Panc1 (cell line): ENCODE measurements at regions not wholly inside any gene's neighbourhood (a gene's known extent, or its start where the extent isn't known, plus 50 kb on each side); places are given as distances from the start of the nearest gene placed in this dataset.

Source experiments
- ATAC-seq: fragments of 200-7000 bp; cut with Tn5 transposase; 2 replicates; pipeline ENCODE4 v1.9.1; 2020; ENCODE audit warnings: mild to moderate bottlenecking, moderate library complexity
- BruUV-seq: library from RNA; stranded (reverse); fragments of 400-500 nt; replicated peaks from 2 replicates; lab custom pipeline; 2021; lab: Mats Ljungman, UMichigan
- CTCF ChIA-PET: fragments of 300-600 bp; sonication (Branson Sonifier 250); formaldehyde crosslinking; loops from one replicate; lab custom pipeline; 2022; ENCODE audit warnings: antibody characterized with exemption; lab: Charles Lee
- POLR2A ChIA-PET: fragments of 300-600 bp; sonication (Branson Sonifier 250); formaldehyde crosslinking; loops from one replicate; lab custom pipeline; 2022; ENCODE audit warnings: antibody characterized with exemption; lab: Charles Lee
- DNase-seq: peaks from one replicate; pipeline ENCODE4 v3.0.0-alpha.2; 2010; ENCODE audit warnings: low read depth, low spot score
- H3K27ac ChIP-seq: 2 replicates; pipeline ENCODE4 v1.5.1; 2011; ENCODE audit warnings: mild to moderate bottlenecking, low read length, inconsistent platforms
- H3K27me3 ChIP-seq: fragments of 200-500 bp; sonication (Bioruptor generic); 2 replicates; pipeline ENCODE4 v1.6.0; 2014; ENCODE audit warnings: low read length, inconsistent platforms; ENCODE audit not compliant: control insufficient read depth, insufficient read depth
- H3K36me3 ChIP-seq: fragments of 200-500 bp; sonication (Bioruptor generic); 2 replicates; pipeline ENCODE4 v1.5.1; 2014; ENCODE audit warnings: inconsistent platforms, mild to moderate bottlenecking, low read length, moderate library complexity; ENCODE audit not compliant: control insufficient read depth, insufficient read depth
- H3K4me1 ChIP-seq: 2 replicates; pipeline ENCODE4 v1.5.1; 2011; ENCODE audit warnings: inconsistent platforms, mild to moderate bottlenecking, low read length, moderate library complexity; ENCODE audit not compliant: control insufficient read depth, insufficient read depth
- H3K4me3 ChIP-seq, 2 experiments: 2 replicates each; pipeline ENCODE4 v1.5.1; 2011 to 2012; ENCODE audit warnings: low read depth in 2 of 2, low read length in 2 of 2, mild to moderate bottlenecking in 2 of 2, inconsistent platforms in 1 of 2, moderate library complexity in 1 of 2
- H3K9me3 ChIP-seq: fragments of 200-500 bp; sonication (Bioruptor generic); 2 replicates; pipeline ENCODE4 v1.5.1; 2014; ENCODE audit warnings: low read depth, mild to moderate bottlenecking, inconsistent platforms, low read length, moderate library complexity; ENCODE audit not compliant: control insufficient read depth, insufficient read depth
- CTCF ChIP-seq: fragments of 450-650 bp; IDR thresholded peaks from 2 replicates; pipeline ENCODE4 v1.5.1; 2017; ENCODE audit warnings: mild to moderate bottlenecking
- POLR2AphosphoS5 ChIP-seq: IDR thresholded peaks from 2 replicates; pipeline ENCODE4 v1.6.1; 2012; ENCODE audit warnings: mild to moderate bottlenecking, low read depth, low read length, moderate library complexity
- REST ChIP-seq, 2 experiments: IDR thresholded peaks; 2 replicates each; pipeline ENCODE4 v1.6.1; 2011 to 2012; ENCODE audit warnings: low read depth in 2 of 2, control low read depth in 1 of 2, low read length in 1 of 2, mild to moderate bottlenecking in 1 of 2, moderate library complexity in 1 of 2; ENCODE audit not compliant: insufficient read depth in 1 of 2
- SIN3A ChIP-seq: IDR thresholded peaks from 2 replicates; pipeline ENCODE4 v1.6.1; 2012; ENCODE audit warnings: low read depth, mild to moderate bottlenecking, low read length, moderate library complexity, borderline replicate concordance; ENCODE audit not compliant: insufficient read depth
- TCF7L2 ChIP-seq: IDR thresholded peaks from 2 replicates; pipeline ENCODE4 v1.6.1; 2011; ENCODE audit warnings: mild to moderate bottlenecking, low read depth, low read length, inconsistent platforms
- in situ Hi-C: cut with HindIII; loops from 2 replicates; pipeline ENCODE4 v1.10.0; 2016; ENCODE audit warnings: low sequenced_read_pairs, low pct_unique_long_range_greater_than_20kb
- intact Hi-C: fragments of 100-400 bp; cut with micrococcal nuclease; formaldehyde crosslinking; loops from one replicate; pipeline ENCODE4 v1.10.0; 2022; ENCODE audit not compliant: unreplicated experiment

GRCh38 chr5:104095527-104095926 lies 532.9 kb upstream of the NUDT12 start:
- POLR2A ChIA-PET, result no interaction called here
- TF ChIP-seq CTCF, result no peak
- no peak for TF ChIP-seq SIN3A
- TF ChIP-seq REST (IDR thresholded peaks at IDR 0.05; ENCODE audit: insufficient read depth in 1 of 2, low read depth in 2 of 2, low read length in 1 of 2), result no peak
- no peak for TF ChIP-seq POLR2AphosphoS5
- TF ChIP-seq TCF7L2, result no peak

GRCh38 chr5:104088876-104089778 lies 526.5 kb upstream of the NUDT12 start:
- Histone ChIP-seq H3K27ac (no peak overlapping the region), H3K9me3 (no peaks in the 10 kb centered on the region), H3K27me3 (no peaks in the 10 kb centered on the region), H3K4me1 (no peaks in the 10 kb centered on the region), H3K4me3 (no peak overlapping the region), H3K36me3 (no peaks in the 10 kb centered on the region)
- DNase-seq (no peak), ATAC-seq (no peak)
- POLR2A ChIA-PET, result no interaction called here
- CTCF ChIA-PET, result no interaction called here
- intact Hi-C loops, result no loop called here
- TF ChIP-seq POLR2AphosphoS5, result no peak
- no peak for TF ChIP-seq SIN3A
- no peak for TF ChIP-seq TCF7L2
- no peak for TF ChIP-seq CTCF
- TF ChIP-seq REST (IDR thresholded peaks at IDR 0.05; ENCODE audit: insufficient read depth in 1 of 2, low read depth in 2 of 2, low read length in 1 of 2), result no peak
- BruUV-seq, result no TSS peak
- in situ Hi-C loops, result no loop called here

More at GRCh38 chr5:104095527-104095926, 532.9 kb upstream of the NUDT12 start:
- H3K4me3 ChIP-seq, result no peak overlapping the region
- no peaks in the 10 kb centered on the region for H3K4me1 ChIP-seq
- no peak overlapping the region for H3K27ac ChIP-seq
- no TSS peak for BruUV-seq
- no peak for ATAC-seq
- no peaks in the 10 kb centered on the region for H3K9me3 ChIP-seq
- CTCF ChIA-PET, result no interaction called here
- in situ Hi-C loops, result no loop called here
- intact Hi-C loops, result no loop called here
- no peaks in the 10 kb centered on the region for H3K27me3 ChIP-seq
- no peak for DNase-seq
- H3K36me3 ChIP-seq, result no peaks in the 10 kb centered on the region
